Stimulated activated CD4-positive, alpha-beta T cell treated with anti-CD3 and anti-CD28 coated beads, Interleukin-2, amount 100 ng/mL, for 48 hours (primary cell): ENCODE measurements at regions not wholly inside any gene's neighbourhood (a gene's known extent, or its start where the extent isn't known, plus 50 kb on each side); places are given as distances from the start of the nearest gene placed in this dataset.

ENCODE experiments used
- DNase-seq, 2 donors: peaks; one replicate each; pipeline ENCODE4 v3.0.0-alpha.2; 2020

- no peak for DNase-seq
Observed at GRCh38 chr14:101463566-101464171, 97.6 kb upstream of the DIO3 start.

- DNase-seq, result no peak
Observed at GRCh38 chr14:101464310-101464983, 96.8 kb upstream of the DIO3 start.

GRCh38 chr14:101464984-101465794 lies 96.1 kb upstream of the DIO3 start:
- DNase-seq, result no peak

GRCh38 chr14:101465795-101466448 lies 95.4 kb upstream of the DIO3 start:
- no peak for DNase-seq

GRCh38 chr14:101466456-101467180 lies 94.7 kb upstream of the DIO3 start:
- no peak for DNase-seq

GRCh38 chr14:101467181-101467926 lies 93.9 kb upstream of the DIO3 start:
- DNase-seq, result no peak

- no peak for DNase-seq
Observed at GRCh38 chr14:101469382-101470247, 91.7 kb upstream of the DIO3 start.

- DNase-seq, result no peak
Observed at GRCh38 chr14:101470266-101470665, 91.0 kb upstream of the DIO3 start.

GRCh38 chr14:101471723-101472517 lies 89.4 kb upstream of the DIO3 start:
- DNase-seq, result no peak

- DNase-seq, result no peak
Observed at GRCh38 chr14:101472518-101472849, 88.8 kb upstream of the DIO3 start.

GRCh38 chr14:101473045-101473729 lies 88.1 kb upstream of the DIO3 start:
- no peak for DNase-seq

- no peak for DNase-seq
Observed at GRCh38 chr14:101473795-101474562, 87.3 kb upstream of the DIO3 start.

- DNase-seq, result no peak
Observed at GRCh38 chr14:101474563-101475455, 86.5 kb upstream of the DIO3 start.

- no peak for DNase-seq
Observed at GRCh38 chr14:101475456-101476257, 85.6 kb upstream of the DIO3 start.

GRCh38 chr14:101476258-101476915 lies 84.9 kb upstream of the DIO3 start:
- DNase-seq, result no peak

- no peak for DNase-seq
Observed at GRCh38 chr14:101476916-101477553, 84.3 kb upstream of the DIO3 start.
